ENCODE measurements at regions not wholly inside any gene's neighbourhood (a gene's known extent, or its start where the extent isn't known, plus 50 kb on each side); places are given as distances from the start of the nearest gene placed in this dataset.

DNA sequence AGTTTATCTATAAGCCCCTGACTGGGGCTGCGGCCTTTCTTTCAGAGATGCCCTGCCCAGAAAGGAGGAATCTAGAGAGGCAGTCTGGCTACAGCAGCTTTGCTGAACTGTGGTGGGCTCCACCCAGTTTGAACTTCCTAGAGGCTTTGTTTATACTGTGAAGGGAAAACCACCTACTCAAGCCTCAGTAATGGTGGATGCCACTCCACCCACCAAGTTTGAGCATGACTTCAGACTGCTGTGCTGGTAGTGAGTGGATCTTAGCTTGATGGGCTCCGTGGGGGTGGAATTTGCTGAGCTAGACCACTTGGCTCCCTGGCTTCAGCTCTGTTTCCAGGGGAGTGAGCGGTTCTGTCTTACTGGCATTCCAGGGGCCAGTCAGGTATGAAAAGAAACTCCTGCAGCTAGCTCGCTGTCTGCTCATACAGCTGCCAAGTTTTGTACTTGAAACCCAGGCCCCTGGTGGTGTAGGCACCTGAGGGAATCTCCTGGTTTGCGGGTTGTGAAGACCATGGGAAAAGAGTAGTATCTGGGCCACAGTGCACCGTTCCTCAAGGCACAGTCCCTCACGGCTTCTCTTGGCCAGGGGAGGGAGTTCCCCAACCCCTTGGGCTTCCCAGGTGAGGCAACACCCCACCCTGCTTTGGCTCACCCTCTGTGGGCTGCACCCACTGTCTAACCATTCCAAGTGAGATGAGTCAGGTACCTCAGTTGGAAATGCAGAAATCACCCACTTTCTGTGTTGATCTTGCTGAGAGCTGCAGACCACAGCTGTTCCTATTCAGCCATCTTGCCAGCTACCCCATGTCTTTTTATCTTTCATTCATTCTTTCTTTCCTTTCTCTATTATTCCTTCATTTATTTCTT is 211.8 kb upstream of the C9orf72 start:
- TF ChIP-seq ZNF274 (IDR thresholded peaks at IDR 0.05; ENCODE audit: low read depth, low read length) (no peak), SUZ12 (IDR thresholded peaks at IDR 0.05; ENCODE audit: extremely low read depth, insufficient read depth, insufficient read length) (no peak), YY1 (IDR thresholded peaks at IDR 0.05; ENCODE audit: insufficient read depth, insufficient read length) (no peak)
- no peak overlapping the region for H3K9ac ChIP-seq (ENCODE audit: insufficient read length, low read depth)
- no peaks in the 10 kb centered on the region for H3K27me3 ChIP-seq (ENCODE audit: insufficient read depth, insufficient read length)
- H3K9me3 ChIP-seq (ENCODE audit: insufficient read depth, low read length) = peaks cover 15% of the 10 kb centered on the region; the same call in 1 of the 2 replicates
- no peak overlapping the region for H3K4me3 ChIP-seq (ENCODE audit: insufficient read length, low read depth)
- no peak for DNase-seq (ENCODE audit: low read depth, low spot score)
- H3K36me3 ChIP-seq (ENCODE audit: insufficient read depth, insufficient read length, low read length) = no peaks in the 10 kb centered on the region
- H3K4me1 ChIP-seq (ENCODE audit: insufficient read depth, insufficient read length) = no peaks in the 10 kb centered on the region

GRCh38 chr9:27785714-27786100 is 212.4 kb upstream of the C9orf72 start:
- H3K4me1 ChIP-seq (ENCODE audit: insufficient read depth, insufficient read length) = no peaks in the 10 kb centered on the region
- DNase-seq (ENCODE audit: low read depth, low spot score) = no peak

DNA sequence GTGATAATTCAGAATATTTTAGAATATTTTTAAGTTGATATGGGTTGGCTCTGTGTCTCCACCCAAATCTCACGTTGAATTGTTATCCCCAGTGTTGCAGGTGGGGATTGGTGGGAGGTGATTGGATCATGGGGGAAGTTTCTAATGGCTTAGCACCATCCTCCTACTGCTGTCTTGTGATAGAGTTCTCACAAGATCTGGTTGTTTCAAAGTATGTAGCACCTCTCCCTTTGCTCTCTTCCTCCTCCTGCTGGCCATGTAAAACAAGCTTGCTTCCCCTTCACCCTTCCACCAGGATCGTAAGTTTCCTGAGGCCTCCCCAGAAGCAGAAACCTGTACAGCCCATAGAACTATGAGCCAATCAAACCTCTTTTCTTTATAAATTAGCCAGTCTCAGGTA is 214.6 kb upstream of the C9orf72 start:
- Histone ChIP-seq H3K4me1 (ENCODE audit: insufficient read depth, insufficient read length) (no peaks in the 10 kb centered on the region), H3K27me3 (ENCODE audit: insufficient read depth, insufficient read length) (no peaks in the 10 kb centered on the region), H3K9me3 (ENCODE audit: insufficient read depth, low read length) (peaks cover 19% of the 10 kb centered on the region; the same call in 1 of the 2 replicates), H3K4me3 (ENCODE audit: insufficient read length, low read depth) (no peak overlapping the region), H3K36me3 (ENCODE audit: insufficient read depth, insufficient read length, low read length) (no peaks in the 10 kb centered on the region), H3K9ac (ENCODE audit: insufficient read length, low read depth) (no peak overlapping the region)
- TF ChIP-seq ZNF274 (IDR thresholded peaks at IDR 0.05; ENCODE audit: low read depth, low read length) = no peak
- TF ChIP-seq SUZ12 (IDR thresholded peaks at IDR 0.05; ENCODE audit: extremely low read depth, insufficient read depth, insufficient read length) = no peak
- no peak for TF ChIP-seq YY1 (IDR thresholded peaks at IDR 0.05; ENCODE audit: insufficient read depth, insufficient read length)
- DNase-seq (ENCODE audit: low read depth, low spot score) = peak; percentile 25

More at GRCh38 chr9:27785714-27786100, 212.4 kb upstream of the C9orf72 start:
- TF ChIP-seq YY1 (IDR thresholded peaks at IDR 0.05; ENCODE audit: insufficient read depth, insufficient read length) = no peak
- TF ChIP-seq SUZ12 (IDR thresholded peaks at IDR 0.05; ENCODE audit: extremely low read depth, insufficient read depth, insufficient read length) = no peak
- TF ChIP-seq ZNF274 (IDR thresholded peaks at IDR 0.05; ENCODE audit: low read depth, low read length) = no peak
- Histone ChIP-seq H3K27me3 (ENCODE audit: insufficient read depth, insufficient read length) (no peaks in the 10 kb centered on the region), H3K9me3 (ENCODE audit: insufficient read depth, low read length) (peaks cover 19% of the 10 kb centered on the region; the same call in 1 of the 2 replicates), H3K4me3 (ENCODE audit: insufficient read length, low read depth) (no peak overlapping the region), H3K9ac (ENCODE audit: insufficient read length, low read depth) (no peak overlapping the region), H3K36me3 (ENCODE audit: insufficient read depth, insufficient read length, low read length) (no peaks in the 10 kb centered on the region)

- no peaks in the 10 kb centered on the region for H3K36me3 ChIP-seq (ENCODE audit: insufficient read depth, insufficient read length, low read length)
- H3K4me1 ChIP-seq (ENCODE audit: insufficient read depth, insufficient read length) = no peaks in the 10 kb centered on the region
- H3K4me3 ChIP-seq (ENCODE audit: insufficient read length, low read depth) = no peak overlapping the region
- no peak for DNase-seq (ENCODE audit: low read depth, low spot score)
- no peaks in the 10 kb centered on the region for H3K27me3 ChIP-seq (ENCODE audit: insufficient read depth, insufficient read length)
- no peak overlapping the region for H3K9ac ChIP-seq (ENCODE audit: insufficient read length, low read depth)
- H3K9me3 ChIP-seq (ENCODE audit: insufficient read depth, low read length) = peaks cover 19% of the 10 kb centered on the region; the same call in 1 of the 2 replicates
- TF ChIP-seq YY1 (IDR thresholded peaks at IDR 0.05; ENCODE audit: insufficient read depth, insufficient read length) (no peak), ZNF274 (IDR thresholded peaks at IDR 0.05; ENCODE audit: low read depth, low read length) (no peak), SUZ12 (IDR thresholded peaks at IDR 0.05; ENCODE audit: extremely low read depth, insufficient read depth, insufficient read length) (no peak)
Measured at GRCh38 chr9:27791311-27791710, 218.0 kb upstream of the C9orf72 start.

GRCh38 chr9:27792971-27793689 is 219.8 kb upstream of the C9orf72 start:
- DNase-seq (ENCODE audit: low read depth, low spot score) = no peak
- Histone ChIP-seq H3K9me3 (ENCODE audit: insufficient read depth, low read length) (peaks cover 19% of the 10 kb centered on the region; the same call in 1 of the 2 replicates), H3K27me3 (ENCODE audit: insufficient read depth, insufficient read length) (no peaks in the 10 kb centered on the region), H3K9ac (ENCODE audit: insufficient read length, low read depth) (no peak overlapping the region), H3K4me1 (ENCODE audit: insufficient read depth, insufficient read length) (no peaks in the 10 kb centered on the region), H3K4me3 (ENCODE audit: insufficient read length, low read depth) (no peak overlapping the region), H3K36me3 (ENCODE audit: insufficient read depth, insufficient read length, low read length) (no peaks in the 10 kb centered on the region)
- TF ChIP-seq ZNF274 (IDR thresholded peaks at IDR 0.05; ENCODE audit: low read depth, low read length) (no peak), SUZ12 (IDR thresholded peaks at IDR 0.05; ENCODE audit: extremely low read depth, insufficient read depth, insufficient read length) (no peak), YY1 (IDR thresholded peaks at IDR 0.05; ENCODE audit: insufficient read depth, insufficient read length) (no peak)

GRCh38 chr9:27799326-27799725 is 226.0 kb upstream of the C9orf72 start:
- Histone ChIP-seq H3K9ac (ENCODE audit: insufficient read length, low read depth) (no peak overlapping the region), H3K36me3 (ENCODE audit: insufficient read depth, insufficient read length, low read length) (no peaks in the 10 kb centered on the region), H3K27me3 (ENCODE audit: insufficient read depth, insufficient read length) (no peaks in the 10 kb centered on the region), H3K4me3 (ENCODE audit: insufficient read length, low read depth) (no peak overlapping the region), H3K4me1 (ENCODE audit: insufficient read depth, insufficient read length) (no peaks in the 10 kb centered on the region), H3K9me3 (ENCODE audit: insufficient read depth, low read length) (no peaks in the 10 kb centered on the region)
- TF ChIP-seq YY1 (IDR thresholded peaks at IDR 0.05; ENCODE audit: insufficient read depth, insufficient read length) (no peak), ZNF274 (IDR thresholded peaks at IDR 0.05; ENCODE audit: low read depth, low read length) (no peak), SUZ12 (IDR thresholded peaks at IDR 0.05; ENCODE audit: extremely low read depth, insufficient read depth, insufficient read length) (no peak)
- DNase-seq (ENCODE audit: low read depth, low spot score) = no peak

GRCh38 chr9:27800159-27800558 is 226.9 kb upstream of the C9orf72 start:
- DNase-seq (ENCODE audit: low read depth, low spot score) = no peak
- no peak overlapping the region for H3K4me3 ChIP-seq (ENCODE audit: insufficient read length, low read depth)

More at GRCh38 chr9:27800159-27800558, 226.9 kb upstream of the C9orf72 start:
- TF ChIP-seq SUZ12 (IDR thresholded peaks at IDR 0.05; ENCODE audit: extremely low read depth, insufficient read depth, insufficient read length) (no peak), YY1 (IDR thresholded peaks at IDR 0.05; ENCODE audit: insufficient read depth, insufficient read length) (no peak), ZNF274 (IDR thresholded peaks at IDR 0.05; ENCODE audit: low read depth, low read length) (no peak)
- H3K4me1 ChIP-seq (ENCODE audit: insufficient read depth, insufficient read length) = no peaks in the 10 kb centered on the region
- no peaks in the 10 kb centered on the region for H3K27me3 ChIP-seq (ENCODE audit: insufficient read depth, insufficient read length)
- H3K9me3 ChIP-seq (ENCODE audit: insufficient read depth, low read length) = no peaks in the 10 kb centered on the region
- no peaks in the 10 kb centered on the region for H3K36me3 ChIP-seq (ENCODE audit: insufficient read depth, insufficient read length, low read length)
- H3K9ac ChIP-seq (ENCODE audit: insufficient read length, low read depth) = no peak overlapping the region

Measured in NT2/D1 (cell line).